Activated CD8-positive, alpha-beta memory T cell treated with anti-CD3 and anti-CD28 coated beads for 48 hours (primary cell): ENCODE measurements at regions not wholly inside any gene's neighbourhood (a gene's known extent, or its start where the extent isn't known, plus 50 kb on each side); places are given as distances from the start of the nearest gene placed in this dataset.

ENCODE experiments used
- DNase-seq, 3 experiments: peaks; one replicate each; pipeline ENCODE4 v3.0.0-alpha.2; 2020; ENCODE audit warnings: low read depth in 2 of 3, low spot score in 2 of 3

GRCh38 chr3:111244760-111245159, 173.1 kb downstream of the NECTIN3 start:
- DNase-seq = no peak

- DNase-seq = no peak
Measured at GRCh38 chr3:111246967-111247760, 175.5 kb downstream of the NECTIN3 start.

- DNase-seq = no peak
Measured at GRCh38 chr3:111248406-111248805, 176.8 kb downstream of the NECTIN3 start.

- DNase-seq = no peak
Measured at GRCh38 chr3:111249421-111249820, 177.8 kb downstream of the NECTIN3 start.

- no peak for DNase-seq
Measured at GRCh38 chr3:111252779-111253178, 181.2 kb downstream of the NECTIN3 start.

GRCh38 chr3:111253733-111254132, 182.1 kb downstream of the NECTIN3 start:
- no peak for DNase-seq

- no peak for DNase-seq
Measured at GRCh38 chr3:111260878-111261277, 189.3 kb downstream of the NECTIN3 start.

- no peak for DNase-seq
Measured at GRCh38 chr3:111269777-111270176, 198.2 kb downstream of the NECTIN3 start.

- DNase-seq = no peak
Measured at GRCh38 chr3:111277226-111277625, 205.6 kb downstream of the NECTIN3 start.

- no peak for DNase-seq
Measured at GRCh38 chr3:111278959-111279358, 207.3 kb downstream of the NECTIN3 start.

- no peak for DNase-seq
Measured at GRCh38 chr3:111282024-111282423, 210.4 kb downstream of the NECTIN3 start.

GRCh38 chr3:111283165-111283564, 211.5 kb downstream of the NECTIN3 start:
- DNase-seq = no peak

GRCh38 chr3:111284503-111285183, 213.0 kb downstream of the NECTIN3 start:
- DNase-seq = no peak

GRCh38 chr3:111285184-111285538, 213.5 kb downstream of the NECTIN3 start:
- DNase-seq = no peak

GRCh38 chr3:111285694-111286093, 214.1 kb downstream of the NECTIN3 start:
- DNase-seq = no peak

- no peak for DNase-seq
Measured at GRCh38 chr3:111286746-111287145, 215.1 kb downstream of the NECTIN3 start.

GRCh38 chr3:111292117-111292516, 220.5 kb downstream of the NECTIN3 start:
- no peak for DNase-seq

- DNase-seq = no peak
Measured at GRCh38 chr3:111299192-111299615, 227.6 kb downstream of the NECTIN3 start.

GRCh38 chr3:111301238-111301798, 229.7 kb downstream of the NECTIN3 start:
- no peak for DNase-seq

GRCh38 chr3:111302063-111302462, 230.4 kb downstream of the NECTIN3 start:
- no peak for DNase-seq

- no peak for DNase-seq
Measured at GRCh38 chr3:111303760-111304159, 232.1 kb downstream of the NECTIN3 start.

- DNase-seq = no peak
Measured at GRCh38 chr3:111307676-111308075, 234.3 kb upstream of the CD96 start.
